ENCODE measurements at regions not wholly inside any gene's neighbourhood (a gene's known extent, or its start where the extent isn't known, plus 50 kb on each side); places are given as distances from the start of the nearest gene placed in this dataset.

- TF ChIP-seq CTCF (IDR thresholded peaks at IDR 0.05), result no peak
- no peak for TF ChIP-seq POLR2A (IDR thresholded peaks at IDR 0.05)
These were observed 325.0 kb downstream of the CDC5L start for GRCh38 chr6:44712353-44713111.

All from Peyer's patch (tissue), 4 donors.